LNCAP (cell line): ENCODE measurements at regions not wholly inside any gene's neighbourhood (a gene's known extent, or its start where the extent isn't known, plus 50 kb on each side); places are given as distances from the start of the nearest gene placed in this dataset.

Experiments used
- TF ChIP-seq, protein P1 (sequence below): fragments of 450-650 bp; IDR thresholded peaks from 2 replicates; pipeline ENCODE4 v1.5.1; 2017; ENCODE audit warnings: mild to moderate bottlenecking

DNA sequence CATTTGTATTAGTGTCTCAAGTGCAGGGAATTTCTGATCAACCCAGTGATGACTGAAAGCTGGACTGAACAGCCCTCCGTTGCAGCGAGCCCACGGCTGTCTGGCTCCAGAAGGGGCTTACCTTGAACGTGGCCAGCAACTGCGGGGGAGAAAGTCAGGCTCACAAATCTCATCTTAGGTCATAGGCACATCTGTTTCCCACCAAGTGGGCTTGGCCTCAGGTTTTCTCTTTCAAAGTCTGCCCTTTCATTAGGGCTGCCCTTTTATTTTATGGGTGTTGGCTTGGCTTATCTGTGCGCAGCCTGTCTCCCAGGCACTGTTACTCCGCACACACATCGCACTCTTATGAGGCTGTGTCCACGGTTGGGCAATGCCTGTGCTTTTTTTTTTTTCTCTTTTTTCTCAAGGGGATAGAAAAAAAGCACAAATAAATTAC is 178.0 kb downstream of the JCAD start:
- TF ChIP-seq, protein P1, sequence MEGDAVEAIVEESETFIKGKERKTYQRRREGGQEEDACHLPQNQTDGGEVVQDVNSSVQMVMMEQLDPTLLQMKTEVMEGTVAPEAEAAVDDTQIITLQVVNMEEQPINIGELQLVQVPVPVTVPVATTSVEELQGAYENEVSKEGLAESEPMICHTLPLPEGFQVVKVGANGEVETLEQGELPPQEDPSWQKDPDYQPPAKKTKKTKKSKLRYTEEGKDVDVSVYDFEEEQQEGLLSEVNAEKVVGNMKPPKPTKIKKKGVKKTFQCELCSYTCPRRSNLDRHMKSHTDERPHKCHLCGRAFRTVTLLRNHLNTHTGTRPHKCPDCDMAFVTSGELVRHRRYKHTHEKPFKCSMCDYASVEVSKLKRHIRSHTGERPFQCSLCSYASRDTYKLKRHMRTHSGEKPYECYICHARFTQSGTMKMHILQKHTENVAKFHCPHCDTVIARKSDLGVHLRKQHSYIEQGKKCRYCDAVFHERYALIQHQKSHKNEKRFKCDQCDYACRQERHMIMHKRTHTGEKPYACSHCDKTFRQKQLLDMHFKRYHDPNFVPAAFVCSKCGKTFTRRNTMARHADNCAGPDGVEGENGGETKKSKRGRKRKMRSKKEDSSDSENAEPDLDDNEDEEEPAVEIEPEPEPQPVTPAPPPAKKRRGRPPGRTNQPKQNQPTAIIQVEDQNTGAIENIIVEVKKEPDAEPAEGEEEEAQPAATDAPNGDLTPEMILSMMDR: no peak

DNA sequence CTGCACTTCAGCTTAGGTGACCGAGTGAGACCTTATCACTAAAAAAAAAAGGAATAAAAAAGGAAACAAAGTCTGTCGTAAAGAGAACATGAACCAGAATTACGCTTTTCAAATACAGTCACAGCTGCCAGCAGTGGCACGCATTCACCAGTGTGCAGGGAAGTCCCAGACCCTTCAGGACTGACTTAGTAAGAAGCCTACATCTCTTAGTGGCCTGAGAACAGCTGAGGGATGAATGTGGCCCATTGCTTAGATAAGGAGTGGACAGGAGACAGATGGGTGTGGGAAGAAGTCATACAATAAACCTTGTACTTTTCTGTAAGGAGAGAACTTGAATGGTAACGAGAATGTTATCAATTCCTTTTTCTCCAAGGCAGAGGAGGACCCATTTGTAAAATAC is 178.5 kb downstream of the JCAD start:
- TF ChIP-seq, protein P1: no peak

DNA sequence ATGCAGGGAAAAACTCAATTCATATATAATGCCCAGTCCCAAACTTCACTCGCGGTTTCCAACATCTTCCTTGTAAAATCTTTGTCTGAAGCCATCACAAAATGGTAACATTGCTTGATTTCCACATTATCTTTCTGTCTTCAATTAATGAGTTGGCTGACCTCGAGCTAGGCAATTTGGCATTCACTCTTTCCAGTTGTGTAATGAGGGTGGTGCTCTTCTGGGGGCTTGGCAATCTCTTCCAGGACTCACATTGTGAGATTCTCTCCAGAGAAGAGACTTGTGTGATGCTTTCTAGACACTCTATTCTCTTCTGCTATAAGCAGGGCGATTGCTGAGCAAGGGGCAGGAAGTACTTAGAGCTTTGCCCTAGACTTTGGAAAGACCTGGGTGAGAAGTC is 179.5 kb downstream of the JCAD start:
- TF ChIP-seq, protein P1: no peak

DNA sequence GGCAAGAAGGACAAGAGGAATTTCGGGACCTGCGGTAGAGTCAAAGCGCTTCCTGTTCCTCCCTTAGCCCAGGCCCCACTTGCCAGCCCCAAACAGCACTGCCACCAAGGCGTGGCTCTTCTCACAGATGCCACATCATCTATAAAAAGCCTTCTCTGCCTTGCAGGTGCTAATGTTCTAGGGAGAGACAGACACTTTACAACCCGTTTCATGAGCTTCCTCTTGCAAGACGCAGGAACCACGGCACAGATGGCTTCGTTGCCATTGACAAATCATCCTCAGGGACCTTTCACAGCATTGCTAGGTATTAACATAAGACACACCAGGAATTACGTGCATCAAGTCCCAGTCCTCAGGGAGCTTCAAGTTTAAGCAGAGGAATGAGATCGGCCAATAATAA is 180.9 kb downstream of the JCAD start:
- TF ChIP-seq, protein P1: no peak

DNA sequence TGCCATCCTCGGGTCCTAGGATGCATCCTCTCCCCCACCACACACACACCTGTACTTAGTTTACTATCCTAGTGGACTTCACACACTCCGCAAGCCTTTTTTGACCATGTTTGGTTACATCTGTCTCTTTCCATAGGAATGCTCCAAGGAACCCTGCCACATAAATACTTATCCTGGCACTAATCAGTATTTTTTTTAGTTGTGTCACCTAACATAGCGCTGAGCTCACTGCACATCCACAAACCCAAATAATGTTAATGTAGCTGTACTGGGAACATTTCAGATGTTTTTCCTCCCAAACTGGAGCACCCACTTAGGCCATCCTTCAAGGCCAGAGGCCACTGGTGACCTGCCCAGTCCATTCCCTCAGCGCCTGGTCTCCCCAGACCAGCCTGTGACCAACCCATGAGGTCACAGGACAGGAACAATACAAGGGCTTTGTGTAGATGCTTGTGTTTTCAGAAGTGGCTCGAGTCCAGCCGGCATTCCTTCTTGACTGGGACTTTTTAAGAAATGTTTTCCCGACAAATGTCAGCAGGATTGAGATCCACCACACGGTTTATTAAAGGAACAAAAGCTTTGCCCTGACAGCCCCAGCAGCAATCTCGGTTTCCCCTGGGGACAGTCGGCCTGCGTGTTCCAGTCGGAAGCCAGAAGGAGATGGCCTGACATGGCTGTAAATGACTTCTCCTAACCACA is 181.4 kb downstream of the JCAD start:
- TF ChIP-seq, protein P1: no peak

DNA sequence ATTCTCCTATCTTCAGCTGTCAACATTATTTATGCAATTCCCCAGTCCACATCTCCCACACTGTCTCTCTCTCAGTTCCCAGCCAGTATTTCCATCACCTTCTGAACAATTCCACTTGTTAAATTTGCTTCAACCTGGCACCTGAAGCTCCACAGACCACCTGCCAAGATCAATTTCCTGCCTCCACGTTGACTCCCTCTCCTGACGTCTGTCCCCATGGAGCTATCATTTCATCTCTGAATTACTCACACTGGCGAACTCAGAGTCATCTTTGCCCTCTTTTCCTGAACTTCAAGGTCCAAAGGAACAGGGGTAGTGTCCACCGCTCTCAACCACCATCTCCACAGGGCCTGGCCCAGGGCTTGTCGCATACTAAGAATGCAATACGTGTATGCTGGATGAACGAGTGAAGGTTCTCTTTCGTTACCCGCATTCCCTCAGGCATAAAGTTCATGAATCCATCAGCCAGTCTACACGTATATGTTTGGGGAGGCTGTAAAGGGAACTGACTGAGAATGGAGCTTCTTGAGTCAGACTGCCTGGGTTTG is 183.3 kb downstream of the JCAD start:
- TF ChIP-seq, protein P1: no peak

DNA sequence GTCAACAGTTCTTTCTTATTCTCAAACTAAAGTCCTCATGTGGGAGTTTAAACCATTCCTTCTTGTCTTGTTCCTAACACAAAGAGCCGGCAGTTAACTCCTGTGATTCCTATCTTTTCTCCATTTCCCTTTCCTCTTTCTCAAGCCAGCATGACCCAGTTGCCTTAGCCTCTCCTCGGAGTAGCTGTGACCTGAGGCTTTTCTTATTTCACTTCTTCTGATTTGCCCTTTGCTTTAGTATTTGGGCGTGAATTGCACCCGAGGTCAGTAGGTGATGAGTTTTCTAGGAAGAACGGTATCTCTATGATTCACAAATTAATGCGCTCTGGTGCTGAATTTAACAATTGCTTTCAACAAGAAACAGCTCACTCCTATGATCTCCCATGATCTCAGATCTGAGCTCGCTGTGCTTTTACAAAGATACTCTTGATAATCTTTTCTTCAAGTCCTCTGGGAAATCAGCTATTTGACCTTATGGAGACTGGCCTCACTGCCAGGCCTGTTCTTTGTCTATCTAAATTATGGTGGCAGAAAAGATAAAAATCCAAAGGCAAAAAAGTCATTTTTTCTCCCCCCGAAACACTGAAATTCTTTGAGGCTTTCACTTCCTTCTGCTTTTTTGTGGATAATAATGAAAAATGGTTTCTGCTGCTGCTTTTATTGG is 184.6 kb downstream of the JCAD start:
- TF ChIP-seq, protein P1: no peak
